ENCODE measurements at regions not wholly inside any gene's neighbourhood (a gene's known extent, or its start where the extent isn't known, plus 50 kb on each side); places are given as distances from the start of the nearest gene placed in this dataset.

GRCh38 chr5:23033864-23034263 lies 180.7 kb upstream of the CDH12 start:
- H3F3A ChIP-seq (ENCODE audit: insufficient read depth) = no peaks in the 10 kb centered on the region
- H3K9ac ChIP-seq (ENCODE audit: low read length) = no peak overlapping the region
- H3K4me3 ChIP-seq (ENCODE audit: insufficient read depth, low read length, poor library complexity, severe bottlenecking) = no peak overlapping the region
- TF ChIP-seq EZH2phosphoT487 (conservative IDR thresholded peaks at IDR 0.05; ENCODE audit: low read length) = no peak
- TF ChIP-seq CTCF (IDR thresholded peaks at IDR 0.05; ENCODE audit: insufficient read depth, low read length, poor library complexity, severe bottlenecking) = no peak
- H3K27me3 ChIP-seq (ENCODE audit: low read length) = no peaks in the 10 kb centered on the region
- H3K4me2 ChIP-seq (ENCODE audit: low read depth, low read length, poor library complexity, severe bottlenecking) = no peak overlapping the region
- no peak overlapping the region for H2AFZ ChIP-seq (ENCODE audit: low read depth, low read length, severe bottlenecking)
- H3K79me2 ChIP-seq (ENCODE audit: insufficient read depth, low read length) = no peaks in the 10 kb centered on the region
- no peaks in the 10 kb centered on the region for H3K9me2 ChIP-seq (replicated peaks; ENCODE audit: insufficient read depth, low read length)
- no peaks in the 10 kb centered on the region for H3K36me3 ChIP-seq (ENCODE audit: low read length)
- H3K27ac ChIP-seq (ENCODE audit: low read depth, low read length) = no peak overlapping the region
- peaks cover 3% of the 10 kb centered on the region; the same call in 1 of the 2 replicates for H3K9me3 ChIP-seq (ENCODE audit: insufficient read depth, low read length)
- no peaks in the 10 kb centered on the region for H4K20me1 ChIP-seq (ENCODE audit: low read depth, low read length)

GRCh38 chr5:23029290-23029689 lies 176.1 kb upstream of the CDH12 start:
- H3K4me3 ChIP-seq (ENCODE audit: insufficient read depth, low read length, poor library complexity, severe bottlenecking) = no peak overlapping the region
- TF ChIP-seq EZH2phosphoT487 (conservative IDR thresholded peaks at IDR 0.05; ENCODE audit: low read length) (no peak), CTCF (IDR thresholded peaks at IDR 0.05; ENCODE audit: insufficient read depth, low read length, poor library complexity, severe bottlenecking) (no peak)
- no peak overlapping the region for H3K27ac ChIP-seq (ENCODE audit: low read depth, low read length)
- no peaks in the 10 kb centered on the region for H3F3A ChIP-seq (ENCODE audit: insufficient read depth)
- no peaks in the 10 kb centered on the region for H3K27me3 ChIP-seq (ENCODE audit: low read length)
- no peak overlapping the region for H3K9ac ChIP-seq (ENCODE audit: low read length)
- H3K9me3 ChIP-seq (ENCODE audit: insufficient read depth, low read length) = no peaks in the 10 kb centered on the region; the same call in 1 of the 2 replicates
- no peak overlapping the region for H3K4me2 ChIP-seq (ENCODE audit: low read depth, low read length, poor library complexity, severe bottlenecking)
- no peaks in the 10 kb centered on the region for H4K20me1 ChIP-seq (ENCODE audit: low read depth, low read length)
- H3K9me2 ChIP-seq (replicated peaks; ENCODE audit: insufficient read depth, low read length) = no peaks in the 10 kb centered on the region
- no peak overlapping the region for H2AFZ ChIP-seq (ENCODE audit: low read depth, low read length, severe bottlenecking)
- H3K79me2 ChIP-seq (ENCODE audit: insufficient read depth, low read length) = no peaks in the 10 kb centered on the region
- H3K36me3 ChIP-seq (ENCODE audit: low read length) = no peaks in the 10 kb centered on the region

GRCh38 chr5:23028445-23029021 lies 175.4 kb upstream of the CDH12 start:
- Histone ChIP-seq H3K9me2 (replicated peaks; ENCODE audit: insufficient read depth, low read length) (no peaks in the 10 kb centered on the region), H3K79me2 (ENCODE audit: insufficient read depth, low read length) (no peaks in the 10 kb centered on the region), H3K4me2 (ENCODE audit: low read depth, low read length, poor library complexity, severe bottlenecking) (no peak overlapping the region), H3K9ac (ENCODE audit: low read length) (no peak overlapping the region), H3F3A (ENCODE audit: insufficient read depth) (no peaks in the 10 kb centered on the region), H3K27me3 (ENCODE audit: low read length) (no peaks in the 10 kb centered on the region), H3K36me3 (ENCODE audit: low read length) (no peaks in the 10 kb centered on the region), H3K9me3 (ENCODE audit: insufficient read depth, low read length) (no peaks in the 10 kb centered on the region), H4K20me1 (ENCODE audit: low read depth, low read length) (no peaks in the 10 kb centered on the region), H3K27ac (ENCODE audit: low read depth, low read length) (no peak overlapping the region), H2AFZ (ENCODE audit: low read depth, low read length, severe bottlenecking) (no peak overlapping the region), H3K4me3 (ENCODE audit: insufficient read depth, low read length, poor library complexity, severe bottlenecking) (no peak overlapping the region)
- TF ChIP-seq EZH2phosphoT487 (conservative IDR thresholded peaks at IDR 0.05; ENCODE audit: low read length) (no peak), CTCF (IDR thresholded peaks at IDR 0.05; ENCODE audit: insufficient read depth, low read length, poor library complexity, severe bottlenecking) (no peak)

Measured in SU-DHL-6 (cell line).